ENCODE measurements at regions not wholly inside any gene's neighbourhood (a gene's known extent, or its start where the extent isn't known, plus 50 kb on each side); places are given as distances from the start of the nearest gene placed in this dataset.
A peak's percentile ranks its signal among the peaks of the same experiment; 100 is the strongest.
"Not testable (repeated sequence)": the region's sequence is repeated elsewhere in the genome, so short reads cannot be mapped to it uniquely, and the experiment has no call there.

DNA sequence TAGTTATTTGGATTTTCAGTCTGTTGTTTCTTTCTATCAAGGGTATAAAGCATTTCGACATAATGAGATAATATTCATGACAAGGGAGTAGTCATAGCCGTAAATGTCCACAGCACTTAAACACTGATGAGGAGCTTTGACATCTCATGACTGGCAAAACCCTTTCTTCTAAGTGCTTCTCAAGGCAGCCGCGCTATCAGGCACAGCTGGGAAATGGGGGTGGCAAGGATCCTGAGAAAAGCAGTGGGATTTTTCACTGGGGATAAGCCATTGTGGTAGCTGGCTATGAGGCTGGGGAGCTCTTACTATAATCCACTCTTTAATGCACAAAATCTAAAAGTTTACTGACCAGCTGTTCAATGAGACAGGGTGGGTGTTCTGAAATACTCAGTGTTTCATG lies 493.2 kb upstream of the KLF6 start:
- in situ Hi-C loops (cut with MboI; ENCODE audit: low pct_unique_long_range_greater_than_20kb, low sequenced_read_pairs), result no loop called here
- DNase-seq, result no peak

DNA sequence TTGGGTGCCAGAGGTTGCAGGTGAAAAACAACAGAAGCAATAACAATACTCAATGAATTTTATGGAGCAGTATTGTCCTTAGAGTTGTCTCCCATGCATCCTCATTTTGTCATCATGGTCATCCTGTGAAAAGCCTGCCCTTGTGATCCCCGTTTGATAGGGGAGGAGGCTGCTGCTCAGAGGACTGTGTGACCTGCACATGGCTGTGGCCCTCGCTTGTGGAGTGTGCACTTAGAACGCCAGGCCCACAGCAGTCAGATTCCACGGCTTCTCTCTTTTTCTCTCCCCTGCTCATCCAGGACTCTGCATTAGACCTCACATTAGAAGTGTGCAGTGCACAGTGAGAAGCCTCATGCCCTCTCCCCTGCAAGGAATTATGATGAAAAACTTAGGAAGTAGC lies 491.1 kb upstream of the KLF6 start:
- in situ Hi-C loops (cut with MboI; ENCODE audit: low pct_unique_long_range_greater_than_20kb, low sequenced_read_pairs), result no loop called here

GRCh38 chr10:4274671-4275070 lies 489.7 kb upstream of the KLF6 start:
- DNase-seq; in situ Hi-C loops (cut with MboI; ENCODE audit: low pct_unique_long_range_greater_than_20kb, low sequenced_read_pairs): not testable (repeated sequence)

More for the DNA sequence above, 491.1 kb upstream of the KLF6 start:
- DNase-seq, result no peak

DNA sequence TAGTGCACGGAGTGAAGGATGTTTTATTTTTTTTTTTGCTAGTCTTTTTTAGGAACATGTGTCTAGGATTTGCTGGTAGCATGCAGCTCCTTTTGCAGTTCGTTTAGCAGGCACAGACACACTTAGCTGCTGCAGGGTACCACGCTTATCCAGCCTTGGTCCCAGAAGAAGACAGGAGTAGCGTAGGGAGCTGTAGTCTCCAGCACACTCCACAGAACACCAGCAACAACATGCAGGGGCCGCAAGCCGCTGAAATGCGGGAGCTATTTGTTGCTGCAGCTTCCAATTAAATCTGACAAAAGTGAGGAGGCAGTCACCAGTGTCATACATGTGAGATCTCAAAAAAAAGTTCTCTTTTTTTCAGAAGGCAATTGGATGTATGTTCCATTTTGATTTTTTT lies 486.2 kb upstream of the KLF6 start:
- DNase-seq, result no peak
- in situ Hi-C loops (cut with MboI; ENCODE audit: low pct_unique_long_range_greater_than_20kb, low sequenced_read_pairs), result no loop called here

DNA sequence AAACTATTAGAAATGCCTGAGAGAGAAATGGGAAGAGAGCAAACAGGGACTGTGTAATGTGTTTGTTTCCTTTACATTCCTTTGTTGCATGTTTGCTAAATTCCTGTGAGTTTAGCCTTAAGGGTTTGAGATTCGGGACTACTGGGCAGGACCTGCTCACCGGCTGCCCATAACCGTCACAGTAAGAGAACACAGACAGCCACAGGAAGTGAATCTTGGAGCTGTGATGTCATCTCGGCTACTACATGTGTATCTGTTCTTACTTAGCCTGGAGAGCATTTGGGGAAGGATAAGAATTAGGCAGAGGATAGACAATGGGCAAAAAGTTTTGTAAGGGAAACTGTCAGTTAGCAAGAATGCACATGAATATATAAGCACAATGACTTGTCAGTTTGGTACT lies 485.1 kb upstream of the KLF6 start:
- DNase-seq, result peak; percentile 55

DNA sequence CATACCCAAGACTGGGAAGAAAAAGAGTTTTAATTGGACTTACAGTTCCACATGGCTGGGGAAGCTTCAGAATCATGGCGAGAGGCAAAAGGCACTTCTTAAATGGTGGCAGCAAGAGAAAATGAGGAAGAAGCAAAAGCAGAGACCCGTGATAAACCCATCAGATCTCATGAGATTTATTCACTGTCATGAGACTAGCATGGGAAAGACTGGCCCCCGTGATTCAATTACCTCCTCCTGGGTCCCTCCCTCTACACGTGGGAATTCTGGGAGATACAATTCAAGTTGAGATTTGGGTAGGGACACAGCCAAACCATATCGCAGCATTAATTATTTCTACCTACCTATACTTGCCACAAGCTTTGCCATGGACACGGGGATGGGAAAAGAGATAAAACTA lies 483.5 kb upstream of the KLF6 start:
- DNase-seq; in situ Hi-C loops (cut with MboI; ENCODE audit: low pct_unique_long_range_greater_than_20kb, low sequenced_read_pairs): not testable (repeated sequence)

More for the DNA sequence above, 485.1 kb upstream of the KLF6 start:
- in situ Hi-C loops (cut with MboI; ENCODE audit: low pct_unique_long_range_greater_than_20kb, low sequenced_read_pairs), result no loop called here

GRCh38 chr10:4267086-4267773 lies 482.2 kb upstream of the KLF6 start:
- no peak for DNase-seq
- in situ Hi-C loops (cut with MboI; ENCODE audit: low pct_unique_long_range_greater_than_20kb, low sequenced_read_pairs), result no loop called here

DNA sequence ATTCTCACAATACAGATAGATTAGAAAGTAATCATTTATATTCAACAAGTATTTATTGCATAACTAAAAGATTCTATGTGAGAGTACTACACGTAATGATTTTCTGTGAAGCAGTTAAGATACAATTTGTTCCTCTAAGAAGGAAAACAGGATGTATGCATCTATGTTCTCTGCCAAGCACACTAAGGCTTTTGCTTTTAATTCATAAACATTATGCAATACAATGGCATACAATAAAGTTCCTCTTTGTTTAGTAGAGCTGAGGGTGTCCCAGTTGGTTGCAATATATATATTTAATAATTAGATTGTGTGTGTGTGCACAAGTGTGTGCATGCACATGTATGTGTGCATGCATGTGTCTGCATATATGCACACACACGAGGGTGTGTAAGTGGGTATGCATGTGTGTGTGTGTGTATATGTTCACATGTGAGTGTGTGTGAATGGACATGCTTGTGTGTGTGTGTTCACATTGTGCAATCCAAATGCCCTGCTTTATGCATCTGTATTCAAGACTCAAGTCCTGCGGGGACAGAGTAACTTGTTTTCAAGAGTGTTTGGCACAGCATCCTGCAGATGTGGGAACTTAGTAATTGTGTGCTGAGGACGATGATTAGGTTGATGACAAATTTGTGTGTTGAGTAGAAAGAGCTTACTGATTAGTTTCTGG lies 481.5 kb upstream of the KLF6 start:
- in situ Hi-C loops (cut with MboI; ENCODE audit: low pct_unique_long_range_greater_than_20kb, low sequenced_read_pairs), result no loop called here
- no peak for DNase-seq

DNA sequence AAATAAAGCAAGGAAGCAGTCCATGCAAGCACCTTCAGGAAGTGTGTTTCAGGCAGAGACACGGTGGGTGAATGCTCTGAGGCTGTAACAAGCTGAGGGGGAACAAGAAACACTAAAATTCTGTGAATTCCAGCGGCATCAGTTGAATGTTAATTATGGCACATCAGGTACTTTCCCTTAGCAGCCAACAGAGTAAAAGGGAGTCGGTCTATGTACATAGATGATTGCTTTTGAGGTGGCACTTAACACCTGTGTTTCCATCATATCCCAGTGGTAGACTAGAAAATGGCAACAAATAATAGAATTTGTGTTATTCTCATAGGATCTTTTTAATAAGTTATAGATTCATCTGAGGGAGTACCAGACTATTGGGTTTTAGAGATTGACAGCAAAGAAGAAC lies 481.0 kb upstream of the KLF6 start:
- in situ Hi-C loops (cut with MboI; ENCODE audit: low pct_unique_long_range_greater_than_20kb, low sequenced_read_pairs), result no loop called here
- DNase-seq, result no peak

DNA sequence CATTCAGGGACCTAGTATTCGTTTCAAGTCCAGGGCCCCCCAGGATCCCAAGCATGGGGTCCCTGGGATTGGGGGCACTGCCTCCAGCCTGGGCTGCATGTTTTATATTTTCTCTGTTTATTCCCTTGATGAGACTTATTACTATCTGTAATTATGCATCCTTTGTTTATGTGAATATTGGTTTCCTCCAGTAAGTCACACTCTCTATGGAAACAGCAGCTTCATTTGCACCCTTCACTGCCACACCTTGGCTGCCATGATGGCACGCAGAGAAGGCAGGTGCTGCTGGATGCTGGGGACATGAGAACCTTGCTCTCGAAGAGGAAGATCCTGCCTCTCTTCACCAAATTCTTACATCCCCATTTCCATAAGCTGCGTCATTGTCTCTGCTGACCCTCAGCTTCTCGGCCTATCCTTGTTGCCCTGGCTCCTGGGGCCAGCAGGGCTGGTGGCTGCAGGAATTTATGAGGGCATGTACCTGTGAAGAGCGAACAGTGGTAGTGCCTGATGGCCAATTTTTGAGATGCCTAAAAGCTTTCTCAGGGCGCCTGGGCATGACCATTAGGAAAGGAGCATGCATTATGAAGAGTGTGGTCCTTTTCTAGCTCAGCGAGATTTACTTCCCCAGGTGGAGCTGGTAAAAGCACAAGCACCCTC lies 479.3 kb upstream of the KLF6 start:
- in situ Hi-C loops (cut with MboI; ENCODE audit: low pct_unique_long_range_greater_than_20kb, low sequenced_read_pairs), result no loop called here
- DNase-seq, result no peak

- no peak for DNase-seq
- in situ Hi-C loops (cut with MboI; ENCODE audit: low pct_unique_long_range_greater_than_20kb, low sequenced_read_pairs), result no loop called here
Observed at GRCh38 chr10:4263601-4263921, 478.6 kb upstream of the KLF6 start.

- no peak for DNase-seq
- in situ Hi-C loops (cut with MboI; ENCODE audit: low pct_unique_long_range_greater_than_20kb, low sequenced_read_pairs), result no loop called here
Observed at GRCh38 chr10:4262870-4263600, 478.0 kb upstream of the KLF6 start.

GRCh38 chr10:4262449-4262848 lies 477.4 kb upstream of the KLF6 start:
- in situ Hi-C loops (cut with MboI; ENCODE audit: low pct_unique_long_range_greater_than_20kb, low sequenced_read_pairs), result no loop called here
- DNase-seq, result no peak

- no peak for DNase-seq
- in situ Hi-C loops (cut with MboI; ENCODE audit: low pct_unique_long_range_greater_than_20kb, low sequenced_read_pairs), result no loop called here
Observed at GRCh38 chr10:4260483-4261124, 475.6 kb upstream of the KLF6 start.

DNA sequence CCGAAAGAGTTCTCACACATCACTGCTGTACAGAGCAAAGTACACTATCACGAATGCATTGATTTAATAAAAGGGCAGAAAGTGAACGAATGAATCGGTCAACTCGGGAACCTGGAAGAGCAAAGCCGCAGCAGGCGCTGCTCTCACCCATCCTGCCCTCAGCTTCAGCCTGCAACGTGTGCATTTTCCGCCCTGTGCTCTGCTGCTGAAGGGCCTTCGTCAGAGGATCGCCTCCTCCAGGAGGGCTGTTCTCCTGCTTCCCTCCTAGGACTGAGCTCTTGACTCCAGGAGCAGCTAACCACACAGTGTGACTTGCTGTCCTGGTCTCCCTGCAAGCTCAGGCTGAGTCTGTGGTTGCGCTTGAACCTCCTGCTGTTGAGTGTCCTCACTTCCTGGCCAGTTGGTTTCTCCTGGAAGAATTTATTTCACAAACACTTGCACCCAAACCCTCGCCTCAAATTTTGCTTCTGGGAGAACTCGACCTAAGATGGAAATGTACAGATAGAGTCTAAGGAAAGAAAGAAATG lies 473.0 kb upstream of the KLF6 start:
- in situ Hi-C loops (cut with MboI; ENCODE audit: low pct_unique_long_range_greater_than_20kb, low sequenced_read_pairs), result no loop called here
- DNase-seq, result no peak

- in situ Hi-C loops (cut with MboI; ENCODE audit: low pct_unique_long_range_greater_than_20kb, low sequenced_read_pairs), result no loop called here
Observed at GRCh38 chr10:4256971-4257370, 472.0 kb upstream of the KLF6 start.

GRCh38 chr10:4255751-4256150 lies 470.7 kb upstream of the KLF6 start:
- in situ Hi-C loops (cut with MboI; ENCODE audit: low pct_unique_long_range_greater_than_20kb, low sequenced_read_pairs), result no loop called here
- DNase-seq, result no peak

More at GRCh38 chr10:4256971-4257370, 472.0 kb upstream of the KLF6 start:
- DNase-seq, result no peak

- in situ Hi-C loops (cut with MboI; ENCODE audit: low pct_unique_long_range_greater_than_20kb, low sequenced_read_pairs), result no loop called here
- no peak for DNase-seq
Observed at GRCh38 chr10:4254101-4254994, 469.3 kb upstream of the KLF6 start.

Measured in KBM-7 (cell line).